ENCODE measurements at regions not wholly inside any gene's neighbourhood (a gene's known extent, or its start where the extent isn't known, plus 50 kb on each side); places are given as distances from the start of the nearest gene placed in this dataset.

DNA sequence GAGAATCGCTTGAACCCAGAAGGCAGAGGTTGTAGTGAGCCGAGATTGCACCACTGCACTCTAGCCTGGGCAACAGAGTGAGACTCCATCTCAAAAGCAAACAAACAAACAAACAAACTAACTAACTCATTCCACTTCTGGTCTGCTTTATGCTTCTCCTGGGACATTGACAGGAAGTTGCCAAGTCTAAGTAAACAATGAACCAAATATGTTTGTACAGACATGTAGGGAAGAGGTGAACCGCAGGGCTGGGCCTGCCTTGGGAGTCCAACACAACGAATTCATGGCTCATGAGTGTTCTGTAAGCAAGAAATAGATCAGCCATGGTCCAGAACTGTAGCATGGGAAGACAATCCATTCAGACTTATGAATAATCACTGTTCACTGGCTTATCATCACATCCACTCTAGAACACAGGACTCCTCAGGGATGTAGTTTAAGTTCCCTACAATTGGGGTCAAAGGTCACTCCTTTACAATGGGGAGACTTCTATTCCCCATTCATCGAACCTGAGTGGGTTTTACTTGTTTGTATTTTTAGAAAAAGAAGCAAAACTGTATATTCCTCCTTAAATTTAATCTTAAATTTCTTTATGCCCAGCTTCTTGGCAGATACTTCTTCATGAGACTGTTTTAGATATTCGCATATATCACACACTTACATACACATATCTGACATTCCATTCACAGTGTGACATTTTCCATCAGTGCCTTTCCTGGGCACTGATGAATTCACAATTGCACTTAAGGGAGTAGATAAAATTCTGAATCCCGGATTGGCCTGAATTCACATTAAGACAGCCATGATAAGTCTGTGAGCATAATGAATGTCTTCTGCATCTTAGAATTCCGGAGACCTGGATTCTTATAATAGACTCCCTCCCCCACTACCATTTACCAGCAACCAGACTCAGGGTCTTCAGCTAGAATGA lies 159.1 kb upstream of the EEPD1 start:
- no peak for DNase-seq
- TF ChIP-seq, protein P1, sequence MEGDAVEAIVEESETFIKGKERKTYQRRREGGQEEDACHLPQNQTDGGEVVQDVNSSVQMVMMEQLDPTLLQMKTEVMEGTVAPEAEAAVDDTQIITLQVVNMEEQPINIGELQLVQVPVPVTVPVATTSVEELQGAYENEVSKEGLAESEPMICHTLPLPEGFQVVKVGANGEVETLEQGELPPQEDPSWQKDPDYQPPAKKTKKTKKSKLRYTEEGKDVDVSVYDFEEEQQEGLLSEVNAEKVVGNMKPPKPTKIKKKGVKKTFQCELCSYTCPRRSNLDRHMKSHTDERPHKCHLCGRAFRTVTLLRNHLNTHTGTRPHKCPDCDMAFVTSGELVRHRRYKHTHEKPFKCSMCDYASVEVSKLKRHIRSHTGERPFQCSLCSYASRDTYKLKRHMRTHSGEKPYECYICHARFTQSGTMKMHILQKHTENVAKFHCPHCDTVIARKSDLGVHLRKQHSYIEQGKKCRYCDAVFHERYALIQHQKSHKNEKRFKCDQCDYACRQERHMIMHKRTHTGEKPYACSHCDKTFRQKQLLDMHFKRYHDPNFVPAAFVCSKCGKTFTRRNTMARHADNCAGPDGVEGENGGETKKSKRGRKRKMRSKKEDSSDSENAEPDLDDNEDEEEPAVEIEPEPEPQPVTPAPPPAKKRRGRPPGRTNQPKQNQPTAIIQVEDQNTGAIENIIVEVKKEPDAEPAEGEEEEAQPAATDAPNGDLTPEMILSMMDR (IDR thresholded peaks at IDR 0.05) = no peak
- TF ChIP-seq POLR2A (IDR thresholded peaks at IDR 0.05) = no peak
- H3K4me1 ChIP-seq (replicated peaks in 1 of 2) = no peaks in the 10 kb centered on the region
- 71 to 81% (median 79%) methylated on average over 8 of the region's 8 CpGs for WGBS, 4 donors
- no peak overlapping the region for H3K4me3 ChIP-seq
- no peak overlapping the region for H3K27ac ChIP-seq
- intact Hi-C loops (cut with DNase I) = no loop called here
- H3K9me3 ChIP-seq (replicated peaks in 1 of 3) = no peaks in the 10 kb centered on the region
- no peaks in the 10 kb centered on the region for H3K27me3 ChIP-seq
- no peaks in the 10 kb centered on the region for H3K36me3 ChIP-seq (replicated peaks in 1 of 2)

DNA sequence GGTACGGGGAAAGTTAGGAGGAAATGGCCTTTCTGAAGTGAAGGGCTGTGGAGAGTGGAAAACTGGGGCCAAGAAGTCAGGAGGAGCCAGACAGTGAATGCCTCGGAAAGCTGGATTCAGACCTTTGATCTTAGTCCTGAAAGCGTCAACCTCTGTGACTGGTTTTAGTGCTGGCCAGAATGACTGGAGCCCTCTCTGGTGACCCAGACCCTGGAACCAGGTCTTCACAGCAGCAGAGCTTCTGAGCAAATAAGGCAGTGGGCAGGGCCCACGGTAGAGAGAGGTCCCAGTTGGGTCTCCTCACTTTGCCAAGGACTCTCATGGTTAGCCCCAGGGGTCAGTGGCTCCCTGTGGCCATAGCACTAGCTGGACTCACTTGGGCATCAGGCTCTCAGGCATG lies 157.7 kb upstream of the EEPD1 start:
- Histone ChIP-seq H3K36me3 (replicated peaks in 1 of 2) (no peaks in the 10 kb centered on the region), H3K27ac (no peak overlapping the region), H3K9me3 (replicated peaks in 1 of 3) (peaks cover 0 to 4% (median 0%) of the 10 kb centered on the region in 3 donors), H3K4me3 (no peak overlapping the region), H3K4me1 (replicated peaks in 1 of 2) (no peaks in the 10 kb centered on the region), H3K27me3 (no peaks in the 10 kb centered on the region)
- WGBS, 4 donors = 85 to 91% (median 87%) methylated on average over 3 to 4 of the region's 4 CpGs
- no peak for DNase-seq
- TF ChIP-seq, protein P1 (IDR thresholded peaks at IDR 0.05) = no peak
- intact Hi-C loops (cut with DNase I) = no loop called here

DNA sequence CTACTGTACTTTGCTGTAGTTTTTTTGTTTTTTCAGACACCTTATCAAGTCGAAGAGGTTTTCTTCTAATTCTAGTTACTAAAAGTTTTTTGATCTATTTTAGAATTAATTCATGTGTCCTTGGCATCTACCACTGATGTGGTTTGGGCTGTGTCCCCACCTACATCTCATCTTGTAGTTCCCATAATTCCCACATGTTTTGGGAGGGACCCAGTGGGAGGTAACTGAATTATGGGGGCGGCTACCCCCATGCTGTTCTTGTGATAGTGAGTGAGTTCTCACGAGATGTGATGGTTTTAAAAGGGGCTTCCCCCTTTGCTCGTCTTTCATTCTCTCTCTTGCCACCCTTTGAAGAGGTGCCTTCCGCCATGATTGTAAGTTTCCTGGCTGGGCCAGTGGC lies 154.6 kb upstream of the EEPD1 start:
- H3K27me3 ChIP-seq = no peaks in the 10 kb centered on the region
- TF ChIP-seq POLR2A (IDR thresholded peaks at IDR 0.05) = no peak
- TF ChIP-seq, protein P1 (IDR thresholded peaks at IDR 0.05) = no peak
- no peak for DNase-seq
- no peaks in the 10 kb centered on the region for H3K4me1 ChIP-seq (replicated peaks in 1 of 2)
- peaks cover 0 to 4% (median 0%) of the 10 kb centered on the region in 3 donors for H3K9me3 ChIP-seq (replicated peaks in 1 of 3)
- H3K4me3 ChIP-seq = no peak overlapping the region
- H3K36me3 ChIP-seq (replicated peaks in 1 of 2) = no peaks in the 10 kb centered on the region
- intact Hi-C loops (cut with DNase I) = no loop called here
- WGBS, 4 donors = 76 to 87% (median 77%) methylated on average over 5 of the region's 5 CpGs
- no peak overlapping the region for H3K27ac ChIP-seq

DNA sequence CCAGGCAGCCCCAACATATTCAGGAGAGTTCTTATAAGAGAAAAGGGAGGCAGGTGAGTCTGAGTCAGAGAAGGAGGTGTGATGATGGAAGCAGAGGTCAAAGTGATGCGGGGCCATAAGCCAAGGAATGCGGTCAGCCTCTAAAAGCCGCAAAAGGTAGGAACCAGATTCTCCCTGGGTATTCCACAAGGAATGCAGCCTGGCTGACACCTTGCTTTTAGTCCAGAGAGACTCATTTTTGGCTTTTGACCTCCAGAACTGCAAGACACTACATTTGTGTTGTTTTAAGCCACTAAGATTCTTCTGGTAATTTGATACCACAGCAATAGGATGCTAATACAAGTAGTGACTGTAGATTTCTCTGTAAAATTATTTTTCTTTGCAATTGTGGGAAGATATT lies 151.5 kb upstream of the EEPD1 start:
- Histone ChIP-seq H3K9me3 (replicated peaks in 1 of 3) (peaks cover 0 to 4% (median 0%) of the 10 kb centered on the region in 3 donors), H3K27me3 (no peaks in the 10 kb centered on the region), H3K27ac (no peak overlapping the region), H3K4me3 (no peak overlapping the region), H3K4me1 (replicated peaks in 1 of 2) (no peaks in the 10 kb centered on the region), H3K36me3 (replicated peaks in 1 of 2) (no peaks in the 10 kb centered on the region)
- WGBS, 4 donors = 95 to 99% (median 98%) methylated on average over 3 of the region's 3 CpGs
- intact Hi-C loops (cut with DNase I) = no loop called here
- TF ChIP-seq, protein P1 (IDR thresholded peaks at IDR 0.05) = no peak
- no peak for TF ChIP-seq POLR2A (IDR thresholded peaks at IDR 0.05)
- no peak for DNase-seq

All from adrenal gland (tissue), 9 donors.